Fibroblast of skin of right biceps (primary cell): ENCODE measurements at regions not wholly inside any gene's neighbourhood (a gene's known extent, or its start where the extent isn't known, plus 50 kb on each side); places are given as distances from the start of the nearest gene placed in this dataset.
A peak's percentile ranks its signal among the peaks of the same experiment; 100 is the strongest.

Source experiments
- DNase-seq: peaks from one replicate; pipeline ENCODE4 v3.0.0-alpha.2; 2013

GRCh38 chr13:73421310-73421912 lies 362.6 kb downstream of the KLF5 start:
- DNase-seq, result peak; percentile 32

GRCh38 chr13:73419186-73419585 lies 360.4 kb downstream of the KLF5 start:
- no peak for DNase-seq

GRCh38 chr13:73417012-73417615 lies 358.3 kb downstream of the KLF5 start:
- DNase-seq, result peak; percentile 12

- DNase-seq, result peak; percentile 59
Measured at GRCh38 chr13:73416093-73416492, 357.3 kb downstream of the KLF5 start.

GRCh38 chr13:73413656-73414055 lies 354.9 kb downstream of the KLF5 start:
- DNase-seq, result no peak

GRCh38 chr13:73412933-73413332 lies 354.1 kb downstream of the KLF5 start:
- no peak for DNase-seq

GRCh38 chr13:73411067-73411809 lies 352.4 kb downstream of the KLF5 start:
- DNase-seq, result no peak

GRCh38 chr13:73406454-73406853 lies 347.6 kb downstream of the KLF5 start:
- no peak for DNase-seq

GRCh38 chr13:73404581-73404980 lies 345.8 kb downstream of the KLF5 start:
- no peak for DNase-seq

GRCh38 chr13:73403355-73404120 lies 344.7 kb downstream of the KLF5 start:
- DNase-seq, result peak; percentile 30

- no peak for DNase-seq
Measured at GRCh38 chr13:73401769-73402168, 343.0 kb downstream of the KLF5 start.

GRCh38 chr13:73399347-73400216 lies 340.8 kb downstream of the KLF5 start:
- no peak for DNase-seq

GRCh38 chr13:73397496-73398305 lies 338.9 kb downstream of the KLF5 start:
- DNase-seq, result no peak

- no peak for DNase-seq
Measured at GRCh38 chr13:73394066-73394465, 335.3 kb downstream of the KLF5 start.

- no peak for DNase-seq
Measured at GRCh38 chr13:73390100-73390499, 331.3 kb downstream of the KLF5 start.

- DNase-seq, result no peak
Measured at GRCh38 chr13:73388586-73388985, 329.8 kb downstream of the KLF5 start.

GRCh38 chr13:73387318-73387717 lies 328.5 kb downstream of the KLF5 start:
- DNase-seq, result no peak

- DNase-seq, result no peak
Measured at GRCh38 chr13:73385848-73386247, 327.0 kb downstream of the KLF5 start.

GRCh38 chr13:73372666-73373627 lies 314.1 kb downstream of the KLF5 start:
- DNase-seq, result no peak

GRCh38 chr13:73370066-73370465 lies 311.3 kb downstream of the KLF5 start:
- DNase-seq, result no peak
